Uterus (tissue), 3 donors: ENCODE measurements at regions not wholly inside any gene's neighbourhood (a gene's known extent, or its start where the extent isn't known, plus 50 kb on each side); places are given as distances from the start of the nearest gene placed in this dataset.

Experiments used
- DNase-seq, 2 donors: peaks; one replicate each; pipeline ENCODE4 v3.0.0-alpha.2; 2019 to 2020
- H3K27ac ChIP-seq, 2 donors: fragments of 200-600 bp; sonication (generic); 1 replicate in 1 of 2; 2 replicates in 1 of 2; pipeline ENCODE4 v1.5.1; 2016 to 2018
- H3K27me3 ChIP-seq, 2 donors: fragments of 200-600 bp; sonication (generic); one replicate each; pipeline ENCODE4 v1.5.1; 2018 to 2019; ENCODE audit warnings: control low read depth in 1 of 2
- H3K36me3 ChIP-seq, 2 donors: fragments of 200-600 bp; sonication (generic); one replicate each; pipeline ENCODE4 v1.5.1; 2019; ENCODE audit warnings: control low read depth in 1 of 2
- H3K4me1 ChIP-seq, 2 donors: fragments of 200-600 bp; sonication (generic); one replicate each; pipeline ENCODE4 v1.5.1; 2018 to 2019; ENCODE audit warnings: control low read depth in 1 of 2
- H3K4me3 ChIP-seq, 2 donors: fragments of 200-600 bp; sonication (generic); 1 replicate in 1 of 2; 2 replicates in 1 of 2; pipeline ENCODE4 v1.5.1; 2018 to 2019; ENCODE audit warnings: mild to moderate bottlenecking in 1 of 2
- H3K9me3 ChIP-seq, 2 donors: fragments of 200-600 bp; sonication (generic); one replicate each; pipeline ENCODE4 v1.5.1; 2019; ENCODE audit warnings: control low read depth in 1 of 2
- POLR2A ChIP-seq, 2 donors: fragments of 450-650 bp; IDR thresholded peaks; one replicate each; pipeline ENCODE4 v1.6.1; 2016; ENCODE audit warnings: antibody characterized with exemption in 2 of 2, mild to moderate bottlenecking in 1 of 2, moderate library complexity in 1 of 2
- intact Hi-C: fragments of 100-400 bp; cut with DNase I; formaldehyde crosslinking; loops from one replicate; pipeline ENCODE4 v1.15.1; 2023; ENCODE audit warnings: low total_unique reads
- TF ChIP-seq, protein P1 (sequence below), 4 experiments: fragments of 200-600 bp in 2 of 4; fragments of 450-650 bp in 2 of 4; sonication (generic) in 2 of 4; IDR thresholded peaks; one replicate each; pipeline ENCODE4 v1.5.1; 2016 to 2019; ENCODE audit warnings: antibody characterized with exemption in 4 of 4, mild to moderate bottlenecking in 2 of 4, moderate library complexity in 1 of 4
- donor health status: DM: yes; HTN: yes; CAD: no.

DNA sequence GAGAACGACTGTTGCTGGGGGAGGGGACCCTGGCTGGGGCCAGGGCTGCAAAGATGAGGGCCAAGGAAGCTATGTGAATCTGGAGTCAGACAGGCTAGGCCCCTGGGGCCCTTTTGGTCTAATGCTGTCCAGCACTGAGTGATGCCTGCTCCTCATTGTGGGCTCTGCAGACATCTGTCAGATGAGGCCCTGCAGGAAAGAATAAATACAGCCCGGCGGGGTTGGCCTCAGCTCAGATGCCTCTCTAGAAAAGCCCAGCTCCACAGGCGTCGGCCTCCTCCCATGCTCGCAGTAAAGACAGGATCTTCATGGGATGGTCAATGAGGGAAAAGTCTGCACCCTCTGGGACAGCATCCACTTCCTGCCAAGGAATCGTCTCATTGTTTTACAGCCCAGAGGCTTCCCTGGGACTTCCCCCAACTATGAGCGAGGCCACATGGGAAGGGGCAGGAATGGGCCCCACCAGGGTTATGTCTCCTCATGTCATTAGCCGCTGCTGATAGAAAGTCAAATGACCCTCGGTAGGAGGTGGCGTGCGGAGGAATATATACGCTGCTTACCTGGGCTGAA, 125.8 kb upstream of the GLI2 start:
- no peaks in the 10 kb centered on the region for H3K4me1 ChIP-seq
- H3K36me3 ChIP-seq = no peaks in the 10 kb centered on the region
- H3K27ac ChIP-seq = no peak overlapping the region
- H3K27me3 ChIP-seq = no peaks in the 10 kb centered on the region
- no peak overlapping the region for H3K4me3 ChIP-seq
- no peaks in the 10 kb centered on the region for H3K9me3 ChIP-seq
- intact Hi-C loops = no loop called here
- TF ChIP-seq, protein P1, sequence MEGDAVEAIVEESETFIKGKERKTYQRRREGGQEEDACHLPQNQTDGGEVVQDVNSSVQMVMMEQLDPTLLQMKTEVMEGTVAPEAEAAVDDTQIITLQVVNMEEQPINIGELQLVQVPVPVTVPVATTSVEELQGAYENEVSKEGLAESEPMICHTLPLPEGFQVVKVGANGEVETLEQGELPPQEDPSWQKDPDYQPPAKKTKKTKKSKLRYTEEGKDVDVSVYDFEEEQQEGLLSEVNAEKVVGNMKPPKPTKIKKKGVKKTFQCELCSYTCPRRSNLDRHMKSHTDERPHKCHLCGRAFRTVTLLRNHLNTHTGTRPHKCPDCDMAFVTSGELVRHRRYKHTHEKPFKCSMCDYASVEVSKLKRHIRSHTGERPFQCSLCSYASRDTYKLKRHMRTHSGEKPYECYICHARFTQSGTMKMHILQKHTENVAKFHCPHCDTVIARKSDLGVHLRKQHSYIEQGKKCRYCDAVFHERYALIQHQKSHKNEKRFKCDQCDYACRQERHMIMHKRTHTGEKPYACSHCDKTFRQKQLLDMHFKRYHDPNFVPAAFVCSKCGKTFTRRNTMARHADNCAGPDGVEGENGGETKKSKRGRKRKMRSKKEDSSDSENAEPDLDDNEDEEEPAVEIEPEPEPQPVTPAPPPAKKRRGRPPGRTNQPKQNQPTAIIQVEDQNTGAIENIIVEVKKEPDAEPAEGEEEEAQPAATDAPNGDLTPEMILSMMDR (IDR thresholded peaks at IDR 0.05) = no peak
- TF ChIP-seq POLR2A (IDR thresholded peaks at IDR 0.05) = no peak
- DNase-seq = no peak

GRCh38 chr2:120611016-120611415, 124.7 kb upstream of the GLI2 start:
- TF ChIP-seq, protein P1 (IDR thresholded peaks at IDR 0.05) = no peak
- no peak for TF ChIP-seq POLR2A (IDR thresholded peaks at IDR 0.05)
- intact Hi-C loops = no loop called here
- H3K36me3 ChIP-seq = no peaks in the 10 kb centered on the region
- no peaks in the 10 kb centered on the region for H3K9me3 ChIP-seq
- H3K4me1 ChIP-seq = no peaks in the 10 kb centered on the region
- no peak overlapping the region for H3K27ac ChIP-seq
- no peak overlapping the region for H3K4me3 ChIP-seq
- DNase-seq = no peak
- H3K27me3 ChIP-seq = no peaks in the 10 kb centered on the region

GRCh38 chr2:120611961-120612360, 123.7 kb upstream of the GLI2 start:
- H3K27ac ChIP-seq = no peak overlapping the region
- H3K9me3 ChIP-seq = no peaks in the 10 kb centered on the region
- no peaks in the 10 kb centered on the region for H3K36me3 ChIP-seq
- DNase-seq = no peak
- H3K27me3 ChIP-seq = no peaks in the 10 kb centered on the region
- TF ChIP-seq POLR2A (IDR thresholded peaks at IDR 0.05) = no peak
- TF ChIP-seq, protein P1 (IDR thresholded peaks at IDR 0.05) = no peak
- intact Hi-C loops = no loop called here
- H3K4me3 ChIP-seq = no peak overlapping the region
- no peaks in the 10 kb centered on the region for H3K4me1 ChIP-seq

- Histone ChIP-seq H3K36me3 (no peaks in the 10 kb centered on the region), H3K27me3 (no peaks in the 10 kb centered on the region), H3K9me3 (no peaks in the 10 kb centered on the region), H3K4me1 (no peaks in the 10 kb centered on the region), H3K4me3 (no peak overlapping the region), H3K27ac (no peak overlapping the region)
- intact Hi-C loops = no loop called here
- TF ChIP-seq, protein P1 (IDR thresholded peaks at IDR 0.05) = no peak
- DNase-seq = no peak
These were observed 123.2 kb upstream of the GLI2 start for GRCh38 chr2:120612471-120612870.

DNA sequence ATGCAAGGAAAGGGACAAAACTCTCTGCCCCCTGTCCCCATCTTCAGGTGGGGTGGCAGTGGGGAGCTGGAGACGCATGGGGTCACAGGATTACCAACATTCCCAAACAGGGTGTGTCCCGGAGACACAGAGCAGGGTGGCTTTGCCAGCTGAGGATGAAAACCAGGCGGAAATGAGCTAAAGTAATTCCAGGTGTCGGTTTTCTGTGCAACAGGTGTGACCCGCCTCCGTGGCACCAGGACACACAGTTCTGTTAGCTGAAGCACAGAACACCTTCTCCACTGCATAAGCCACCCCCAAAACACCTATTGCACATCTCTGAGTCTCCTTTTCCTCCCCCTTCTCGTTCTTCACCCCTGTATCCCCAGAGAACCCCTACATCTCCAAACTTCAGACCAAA, 122.7 kb upstream of the GLI2 start:
- TF ChIP-seq, protein P1 (IDR thresholded peaks at IDR 0.05) = no peak
- no peak for TF ChIP-seq POLR2A (IDR thresholded peaks at IDR 0.05)
- DNase-seq = no peak
- Histone ChIP-seq H3K27me3 (no peaks in the 10 kb centered on the region), H3K9me3 (no peaks in the 10 kb centered on the region), H3K4me3 (no peak overlapping the region), H3K4me1 (no peaks in the 10 kb centered on the region), H3K27ac (no peak overlapping the region), H3K36me3 (no peaks in the 10 kb centered on the region)
- intact Hi-C loops = no loop called here
